ENCODE measurements at regions not wholly inside any gene's neighbourhood (a gene's known extent, or its start where the extent isn't known, plus 50 kb on each side); places are given as distances from the start of the nearest gene placed in this dataset.

- TF ChIP-seq POLR2A (IDR thresholded peaks at IDR 0.05), result no peak
- no peak for TF ChIP-seq POLR2AphosphoS5 (IDR thresholded peaks at IDR 0.05)
- TF ChIP-seq CTCF (IDR thresholded peaks at IDR 0.05), result no peak
These were observed 239.2 kb upstream of the CPNE8 start for GRCh38 chr12:39144613-39145061.
